Endothelial cell of umbilical vein (primary cell): ENCODE measurements at regions not wholly inside any gene's neighbourhood (a gene's known extent, or its start where the extent isn't known, plus 50 kb on each side); places are given as distances from the start of the nearest gene placed in this dataset.
"Not testable (repeated sequence)": the region's sequence is repeated elsewhere in the genome, so short reads cannot be mapped to it uniquely, and the experiment has no call there.

Source experiments
- BruUV-seq: library from RNA; stranded (reverse); fragments of 400-500 nt; replicated peaks from 2 replicates; lab custom pipeline; 2021; lab: Mats Ljungman, UMichigan
- CTCF ChIA-PET: fragments of 300-600, 350-600 bp; sonication (Branson Sonifier 250); formaldehyde crosslinking; loops from one replicate; lab custom pipeline; 2021; ENCODE audit warnings: antibody characterized with exemption, inconsistent platforms; lab: Charles Lee
- POLR2A ChIA-PET: fragments of 300-600, 350-600 bp; sonication (Branson Sonifier 250); formaldehyde crosslinking; loops from one replicate; lab custom pipeline; 2021; ENCODE audit warnings: antibody characterized with exemption, inconsistent platforms; lab: Charles Lee
- DNase-seq: peaks from one replicate; pipeline ENCODE4 v3.0.0-alpha.2; 2011; ENCODE audit warnings: low read depth, low spot score
- FAIRE-seq: peaks from 2 replicates; lab custom pipeline; 2011; peaks lifted over from hg19 to GRCh38; lab: Jason Lieb, UNC
- H2AFZ ChIP-seq: 2 replicates; pipeline ENCODE4 v1.6.0; 2012; ENCODE audit warnings: low read depth, low read length, control low read depth, inconsistent platforms
- H3K27ac ChIP-seq: 2 replicates; pipeline ENCODE4 v1.5.1; 2011; ENCODE audit warnings: low read depth, mild to moderate bottlenecking, control low read depth, low read length, moderate library complexity; ENCODE audit not compliant: insufficient read depth
- H3K27me3 ChIP-seq, 2 experiments: 2 replicates each; pipeline versions ENCODE4 v1.6.0 to v1.6.1; 2011; ENCODE audit warnings: low read length in 2 of 2, mixed read lengths in 1 of 2; ENCODE audit not compliant: control insufficient read depth in 2 of 2, insufficient read depth in 2 of 2
- H3K36me3 ChIP-seq, 2 experiments: 2 replicates in 1 of 2; 3 replicates in 1 of 2; pipeline ENCODE4 v1.5.1; 2011; ENCODE audit warnings: low read length in 2 of 2, mild to moderate bottlenecking in 1 of 2, moderate library complexity in 1 of 2; ENCODE audit not compliant: control insufficient read depth in 2 of 2, insufficient read depth in 2 of 2; ENCODE audit errors: extremely low read depth in 1 of 2
- H3K4me1 ChIP-seq: 3 replicates; pipeline ENCODE4 v1.5.1; 2011; ENCODE audit warnings: mild to moderate bottlenecking, low read length; ENCODE audit not compliant: control insufficient read depth, insufficient read depth; ENCODE audit errors: extremely low read depth
- H3K4me2 ChIP-seq: 2 replicates; pipeline ENCODE4 v1.6.1; 2011; ENCODE audit warnings: low read length, control low read depth, mixed read lengths; ENCODE audit not compliant: insufficient read depth
- H3K4me3 ChIP-seq, 3 experiments: fragments of 200-600 bp in 1 of 3; sonication (generic), shearing (Covaris generic) in 1 of 3; replicated peaks in 1 of 3; 2 replicates each; pipeline ENCODE4 v1.5.1; 2011 to 2016; ENCODE audit warnings: control low read depth in 3 of 3, low read length in 3 of 3, mild to moderate bottlenecking in 2 of 3, inconsistent platforms in 1 of 3, low read depth in 1 of 3, moderate library complexity in 1 of 3; ENCODE audit not compliant: insufficient read depth in 1 of 3
- H3K79me2 ChIP-seq: 2 replicates; pipeline ENCODE4 v1.6.0; 2012; ENCODE audit warnings: low read length, inconsistent platforms; ENCODE audit not compliant: control insufficient read depth, insufficient read depth
- H3K9ac ChIP-seq: replicated peaks from 2 replicates; pipeline ENCODE3; 2011; ENCODE audit warnings: low read length, control low read depth; ENCODE audit not compliant: insufficient read depth; ENCODE audit errors: extremely low read depth
- H3K9me1 ChIP-seq: replicated peaks from 3 replicates; pipeline ENCODE4 v1.6.0; 2011; ENCODE audit warnings: mild to moderate bottlenecking, low read length; ENCODE audit not compliant: control insufficient read depth, insufficient read depth; ENCODE audit errors: extremely low read depth
- H3K9me3 ChIP-seq: replicated peaks from 2 replicates; pipeline ENCODE4 v1.5.1; 2012; ENCODE audit warnings: low read length, inconsistent platforms; ENCODE audit not compliant: control insufficient read depth, insufficient read depth
- H4K20me1 ChIP-seq: replicated peaks from 2 replicates; pipeline ENCODE3; 2011; ENCODE audit warnings: mild to moderate bottlenecking, low read length; ENCODE audit not compliant: control insufficient read depth, insufficient read depth; ENCODE audit errors: extremely low read depth
- EZH2 ChIP-seq: IDR thresholded peaks from 2 replicates; pipeline ENCODE4 v1.6.1; 2012; ENCODE audit warnings: borderline replicate concordance, low read depth, mild to moderate bottlenecking, moderate library complexity, low read length, inconsistent platforms; ENCODE audit not compliant: severe bottlenecking
- FOS ChIP-seq: IDR thresholded peaks from 2 replicates; pipeline ENCODE4 v1.6.1; 2011; ENCODE audit warnings: mild to moderate bottlenecking, low read length, moderate library complexity, borderline replicate concordance; ENCODE audit not compliant: insufficient read depth
- GATA2 ChIP-seq: IDR thresholded peaks from 2 replicates; pipeline ENCODE4 v1.7.0; 2011; ENCODE audit warnings: low read depth, mild to moderate bottlenecking, moderate library complexity, mixed read lengths, low read length; ENCODE audit not compliant: insufficient read length, insufficient read depth
- JUN ChIP-seq: IDR thresholded peaks from 2 replicates; pipeline ENCODE4 v1.6.1; 2011; ENCODE audit warnings: borderline replicate concordance, low read depth; ENCODE audit not compliant: insufficient read length, insufficient read depth
- MYC ChIP-seq: IDR thresholded peaks from one replicate; pipeline ENCODE4 v1.6.1; 2011; ENCODE audit warnings: mild to moderate bottlenecking, low read depth, low read length
- POLR2A ChIP-seq: IDR thresholded peaks from 2 replicates; pipeline ENCODE4 v1.6.1; 2012; ENCODE audit warnings: low read depth, mild to moderate bottlenecking, control low read depth, low read length
- POLR2AphosphoS5 ChIP-seq: IDR thresholded peaks from 2 replicates; pipeline ENCODE4 v1.6.1; 2012; ENCODE audit warnings: low read depth, mild to moderate bottlenecking, control low read depth, low read length, moderate library complexity; ENCODE audit not compliant: insufficient read depth
- dilution Hi-C: fragments of 300-500 bp; cut with MboI; formaldehyde crosslinking; loops from one replicate; pipeline ENCODE4 v1.15.0; 2019; ENCODE audit warnings: low sequenced_read_pairs; ENCODE audit not compliant: extremely low pct_ligation_motif_present
- intact Hi-C: fragments of 100-400 bp; cut with micrococcal nuclease; formaldehyde crosslinking; loops from one replicate; pipeline ENCODE4 v1.10.0; 2022
- TF ChIP-seq, protein P1 (sequence below), 2 donors: IDR thresholded peaks; 1 replicate in 1 of 2; 2 replicates in 1 of 2; pipeline ENCODE4 v1.5.1; 2011; ENCODE audit warnings: low read length in 2 of 2, mild to moderate bottlenecking in 2 of 2, moderate library complexity in 2 of 2, control low read depth in 1 of 2, inconsistent platforms in 1 of 2, low read depth in 1 of 2; ENCODE audit not compliant: insufficient read depth in 1 of 2; ENCODE audit errors: extremely low read depth in 1 of 2
- TF ChIP-seq, protein P2 (sequence below): IDR thresholded peaks from 2 replicates; pipeline ENCODE4 v1.6.1; 2011; ENCODE audit not compliant: insufficient read depth, insufficient read length

GRCh38 chr1:188757747-188758146 lies 1719.9 kb downstream of the BRINP3 start:
- POLR2A ChIA-PET, intact Hi-C loops, H3K9me3 ChIP-seq, H3K9ac ChIP-seq, CTCF ChIA-PET, dilution Hi-C loops, FAIRE-seq, H4K20me1 ChIP-seq, H3K9me1 ChIP-seq, H3K79me2 ChIP-seq, H3K27ac ChIP-seq, DNase-seq, BruUV-seq, H3K27me3 ChIP-seq, H2AFZ ChIP-seq, H3K36me3 ChIP-seq, H3K4me1 ChIP-seq, H3K4me2 ChIP-seq, H3K4me3 ChIP-seq: not testable (repeated sequence)

DNA sequence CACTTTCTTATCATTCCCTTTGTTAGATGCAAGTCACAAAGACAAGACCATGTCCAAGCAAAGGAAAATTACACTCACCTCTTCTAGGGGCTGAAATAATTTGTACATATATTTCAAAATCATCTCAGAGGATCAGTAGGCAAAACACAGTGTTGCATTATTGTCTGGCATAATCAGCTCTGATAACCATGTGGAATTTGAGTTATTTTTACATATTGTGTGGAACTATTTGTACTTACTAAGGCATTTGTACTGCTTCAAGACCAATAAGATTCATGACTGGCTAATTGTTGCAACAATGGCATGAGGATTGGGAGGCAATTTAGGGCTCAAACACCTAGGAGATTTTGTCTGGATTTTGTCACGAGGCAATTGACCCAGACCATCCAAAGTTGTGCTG lies 1716.4 kb downstream of the BRINP3 start:
- no peak for FAIRE-seq
- CTCF ChIA-PET = no interaction called here
- Histone ChIP-seq H3K9me3 (no peaks in the 10 kb centered on the region), H3K27ac (no peak overlapping the region), H3K4me1 (no peaks in the 10 kb centered on the region), H3K4me3 (no peak overlapping the region), H3K36me3 (no peaks in the 10 kb centered on the region), H4K20me1 (no peaks in the 10 kb centered on the region), H3K9ac (no peak overlapping the region), H2AFZ (no peak overlapping the region), H3K9me1 (no peaks in the 10 kb centered on the region), H3K27me3 (no peaks in the 10 kb centered on the region), H3K4me2 (no peak overlapping the region), H3K79me2 (no peaks in the 10 kb centered on the region)
- no TSS peak for BruUV-seq
- POLR2A ChIA-PET = no interaction called here
- TF ChIP-seq, protein P1, sequence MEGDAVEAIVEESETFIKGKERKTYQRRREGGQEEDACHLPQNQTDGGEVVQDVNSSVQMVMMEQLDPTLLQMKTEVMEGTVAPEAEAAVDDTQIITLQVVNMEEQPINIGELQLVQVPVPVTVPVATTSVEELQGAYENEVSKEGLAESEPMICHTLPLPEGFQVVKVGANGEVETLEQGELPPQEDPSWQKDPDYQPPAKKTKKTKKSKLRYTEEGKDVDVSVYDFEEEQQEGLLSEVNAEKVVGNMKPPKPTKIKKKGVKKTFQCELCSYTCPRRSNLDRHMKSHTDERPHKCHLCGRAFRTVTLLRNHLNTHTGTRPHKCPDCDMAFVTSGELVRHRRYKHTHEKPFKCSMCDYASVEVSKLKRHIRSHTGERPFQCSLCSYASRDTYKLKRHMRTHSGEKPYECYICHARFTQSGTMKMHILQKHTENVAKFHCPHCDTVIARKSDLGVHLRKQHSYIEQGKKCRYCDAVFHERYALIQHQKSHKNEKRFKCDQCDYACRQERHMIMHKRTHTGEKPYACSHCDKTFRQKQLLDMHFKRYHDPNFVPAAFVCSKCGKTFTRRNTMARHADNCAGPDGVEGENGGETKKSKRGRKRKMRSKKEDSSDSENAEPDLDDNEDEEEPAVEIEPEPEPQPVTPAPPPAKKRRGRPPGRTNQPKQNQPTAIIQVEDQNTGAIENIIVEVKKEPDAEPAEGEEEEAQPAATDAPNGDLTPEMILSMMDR (IDR thresholded peaks at IDR 0.05; ENCODE audit: extremely low read depth in 1 of 2, insufficient read depth in 1 of 2, low read depth in 1 of 2, low read length in 2 of 2) = no peak
- TF ChIP-seq, protein P2, sequence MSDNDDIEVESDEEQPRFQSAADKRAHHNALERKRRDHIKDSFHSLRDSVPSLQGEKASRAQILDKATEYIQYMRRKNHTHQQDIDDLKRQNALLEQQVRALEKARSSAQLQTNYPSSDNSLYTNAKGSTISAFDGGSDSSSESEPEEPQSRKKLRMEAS = no peak
- no peak for TF ChIP-seq MYC
- no peak for TF ChIP-seq GATA2
- no peak for TF ChIP-seq EZH2
- no peak for TF ChIP-seq JUN
- TF ChIP-seq FOS = no peak
- TF ChIP-seq POLR2AphosphoS5 = no peak
- no peak for TF ChIP-seq POLR2A
- dilution Hi-C loops (no loop called here), intact Hi-C loops (no loop called here)
- no peak for DNase-seq
